Mucosa of rectum (tissue), 2 donors: ENCODE measurements at regions not wholly inside any gene's neighbourhood (a gene's known extent, or its start where the extent isn't known, plus 50 kb on each side); places are given as distances from the start of the nearest gene placed in this dataset.

Experiments used
- H3K27ac ChIP-seq, 2 donors: one replicate each; pipeline ENCODE4 v1.7.0; 2013; ENCODE audit warnings: inconsistent platforms in 2 of 2, low read depth in 2 of 2, low read length in 2 of 2
- H3K27me3 ChIP-seq, 2 donors: one replicate each; pipeline ENCODE4 v1.7.0; 2013; ENCODE audit warnings: low read length in 2 of 2; ENCODE audit not compliant: control insufficient read depth in 2 of 2, insufficient read depth in 2 of 2
- H3K36me3 ChIP-seq, 2 donors: one replicate each; pipeline ENCODE4 v1.7.0; 2013; ENCODE audit warnings: low read length in 2 of 2; ENCODE audit not compliant: control insufficient read depth in 2 of 2, insufficient read depth in 2 of 2
- H3K4me1 ChIP-seq, 2 donors: one replicate each; pipeline ENCODE4 v1.7.0; 2013; ENCODE audit warnings: low read length in 2 of 2, mild to moderate bottlenecking in 1 of 2; ENCODE audit not compliant: control insufficient read depth in 2 of 2, insufficient read depth in 2 of 2
- H3K4me3 ChIP-seq, 2 donors: one replicate each; pipeline ENCODE4 v1.7.0; 2013; ENCODE audit warnings: low read length in 2 of 2
- H3K9ac ChIP-seq, 2 donors: one replicate each; pipeline ENCODE4 v1.7.0; 2013; ENCODE audit warnings: low read length in 2 of 2, low read depth in 1 of 2, mild to moderate bottlenecking in 1 of 2
- H3K9me3 ChIP-seq, 2 donors: one replicate each; pipeline ENCODE4 v1.7.0; 2013; ENCODE audit warnings: low read length in 2 of 2; ENCODE audit not compliant: control insufficient read depth in 2 of 2
- donor health status: healthy.
- donor health status: Normal muscosa, but diverticular disease.

DNA sequence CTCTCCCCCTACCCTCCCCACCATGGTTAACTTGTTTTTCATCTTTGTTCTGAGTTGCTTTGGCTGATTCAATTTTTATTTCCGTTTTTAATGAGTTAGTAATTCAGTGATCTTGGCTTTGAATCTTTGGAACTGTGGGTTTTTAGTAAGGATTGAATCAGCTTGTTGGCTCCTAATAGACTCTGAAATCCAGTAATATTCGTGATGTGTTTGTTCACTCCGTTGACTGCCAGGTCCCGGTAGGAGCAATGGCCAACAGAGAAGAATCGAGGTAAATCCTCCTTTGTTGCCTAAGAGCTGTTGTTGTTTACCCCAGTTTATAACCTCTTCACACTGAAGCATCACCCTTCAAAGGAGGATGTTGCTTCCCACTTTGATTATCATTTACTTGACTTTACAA lies 92.7 kb downstream of the PCSK1 start:
- no peak overlapping the region for H3K4me3 ChIP-seq
- H3K4me1 ChIP-seq, result peaks cover 0 to 12% of the 10 kb centered on the region in 2 donors
- H3K9ac ChIP-seq, result no peak overlapping the region
- no peaks in the 10 kb centered on the region for H3K36me3 ChIP-seq
- H3K27me3 ChIP-seq, result no peaks in the 10 kb centered on the region
- no peak overlapping the region for H3K27ac ChIP-seq
- no peaks in the 10 kb centered on the region for H3K9me3 ChIP-seq

DNA sequence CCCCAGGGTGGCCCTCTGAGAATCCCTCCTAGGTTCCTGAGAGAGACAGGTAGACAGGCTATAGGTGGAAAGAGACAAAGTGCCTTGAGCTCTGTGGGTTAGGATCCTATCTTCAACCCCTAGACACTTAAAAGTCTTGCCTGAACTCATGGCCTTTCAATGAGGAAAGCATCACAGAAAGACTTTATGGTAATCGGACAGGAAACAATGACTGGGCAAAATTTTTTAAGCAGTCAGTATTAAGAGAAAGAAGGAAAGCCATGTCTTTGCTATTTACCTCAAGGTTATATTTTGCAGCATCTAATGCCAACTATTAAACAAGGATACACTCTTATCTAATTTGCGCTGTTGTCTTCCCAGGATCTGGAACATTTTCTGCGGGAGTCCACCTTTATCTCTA lies 93.2 kb downstream of the PCSK1 start:
- peaks cover 0 to 12% of the 10 kb centered on the region in 2 donors for H3K4me1 ChIP-seq
- H3K36me3 ChIP-seq, result no peaks in the 10 kb centered on the region
- no peaks in the 10 kb centered on the region for H3K9me3 ChIP-seq
- H3K27me3 ChIP-seq, result no peaks in the 10 kb centered on the region
- H3K9ac ChIP-seq, result no peak overlapping the region
- H3K27ac ChIP-seq, result no peak overlapping the region
- H3K4me3 ChIP-seq, result no peak overlapping the region

DNA sequence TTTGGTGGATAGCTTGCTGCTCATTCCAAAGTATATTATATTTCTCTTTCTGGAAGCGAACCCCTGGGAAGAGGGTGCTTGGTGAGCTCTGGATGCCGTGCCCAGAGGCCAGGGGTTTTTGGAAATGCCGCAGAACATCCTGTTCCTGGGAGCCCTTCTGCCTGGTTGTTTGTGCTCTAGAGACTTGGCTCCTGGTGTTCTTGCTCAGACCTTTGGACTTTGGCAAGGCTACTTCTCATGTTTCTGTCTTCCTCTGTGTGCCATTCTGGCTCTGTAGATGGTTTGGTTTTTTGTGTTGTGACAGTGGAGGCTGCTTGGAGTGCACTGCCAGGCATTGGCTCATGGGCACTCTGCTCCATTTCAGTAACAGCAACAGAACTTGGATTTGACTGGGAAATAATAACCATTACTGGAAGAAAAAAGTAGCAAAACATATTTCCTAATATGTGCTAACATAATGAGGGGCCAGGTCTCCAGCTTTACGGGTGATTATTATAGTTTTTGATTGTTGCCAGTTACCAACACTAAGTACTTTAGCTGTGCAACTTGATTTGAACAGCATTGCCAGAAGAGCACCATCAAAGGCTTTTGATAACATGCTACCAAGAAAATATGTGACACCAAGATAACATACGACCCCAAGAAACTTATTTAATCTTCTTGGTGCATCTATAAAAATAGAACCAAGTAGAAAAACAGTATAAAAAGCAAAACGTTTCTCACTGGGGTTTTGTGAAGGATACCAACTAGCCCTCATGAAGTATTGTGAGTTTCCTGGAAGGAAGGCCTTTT lies 94.2 kb downstream of the PCSK1 start:
- peaks cover 0 to 12% of the 10 kb centered on the region in 2 donors for H3K4me1 ChIP-seq
- no peak overlapping the region for H3K9ac ChIP-seq
- no peak overlapping the region for H3K4me3 ChIP-seq
- H3K27ac ChIP-seq, result peak overlapping the region in 1 of 2 donors; percentile 17
- H3K36me3 ChIP-seq, result no peaks in the 10 kb centered on the region
- H3K9me3 ChIP-seq, result no peaks in the 10 kb centered on the region
- no peaks in the 10 kb centered on the region for H3K27me3 ChIP-seq

DNA sequence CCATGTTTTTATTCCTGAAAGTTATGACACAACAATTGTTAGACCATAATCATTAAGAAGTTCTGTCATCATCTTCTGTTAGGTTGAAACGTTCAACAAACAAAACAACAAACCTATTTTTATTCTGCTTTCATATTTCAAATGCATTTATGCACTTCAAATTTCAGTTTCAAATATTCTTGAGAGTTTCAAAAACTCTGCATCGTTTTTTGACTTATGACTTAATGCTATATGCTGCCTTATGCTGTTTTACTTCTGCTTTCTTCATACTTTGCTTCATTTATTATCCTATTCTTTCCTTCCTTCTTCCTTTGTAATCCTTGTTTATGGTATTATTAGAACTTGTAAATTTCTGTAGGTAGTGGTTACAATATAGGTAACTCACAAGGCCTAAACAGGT lies 95.0 kb downstream of the PCSK1 start:
- peak overlapping the region in 1 of 2 donors; percentile 7 for H3K27ac ChIP-seq
- no peak overlapping the region for H3K9ac ChIP-seq
- no peak overlapping the region for H3K4me3 ChIP-seq
- H3K9me3 ChIP-seq, result no peaks in the 10 kb centered on the region
- H3K36me3 ChIP-seq, result no peaks in the 10 kb centered on the region
- H3K4me1 ChIP-seq, result peaks cover 0 to 12% of the 10 kb centered on the region in 2 donors
- H3K27me3 ChIP-seq, result no peaks in the 10 kb centered on the region

DNA sequence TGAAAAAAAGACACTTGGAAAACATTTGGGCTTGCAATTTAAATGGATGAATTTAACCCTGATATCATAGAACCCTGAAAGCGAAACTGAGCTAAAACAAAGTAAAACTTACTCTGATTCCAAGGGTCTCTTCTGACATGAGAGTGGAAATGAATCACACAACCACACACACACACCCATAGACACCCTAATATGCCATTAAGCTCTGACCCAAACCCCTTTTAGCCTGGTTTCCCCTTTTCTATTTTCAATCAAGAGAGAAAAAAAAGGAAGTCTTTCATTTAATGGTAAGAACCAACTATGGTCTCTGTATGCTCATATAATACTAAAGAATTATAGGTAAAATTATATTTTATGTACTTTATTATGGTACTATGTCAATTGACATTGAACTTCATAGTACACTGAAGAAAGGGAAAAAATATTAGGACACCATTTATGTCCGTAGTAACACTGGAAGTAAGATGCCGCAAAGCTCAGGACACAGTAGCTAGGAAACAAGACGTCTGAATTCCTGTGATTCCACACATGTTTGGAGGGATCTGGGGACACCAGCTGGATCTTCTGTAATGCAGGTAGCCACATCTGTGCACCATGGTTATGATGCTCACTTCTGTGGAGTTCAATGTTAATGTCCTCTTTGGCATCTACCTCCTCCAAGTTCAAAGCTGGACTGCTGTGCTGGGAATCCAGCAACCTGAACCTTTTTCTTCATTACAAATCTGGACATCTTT lies 95.8 kb downstream of the PCSK1 start:
- Histone ChIP-seq H3K9ac (no peak overlapping the region), H3K9me3 (no peaks in the 10 kb centered on the region), H3K4me3 (no peak overlapping the region), H3K36me3 (no peaks in the 10 kb centered on the region), H3K27ac (no peak overlapping the region), H3K27me3 (no peaks in the 10 kb centered on the region), H3K4me1 (peaks cover 0 to 17% of the 10 kb centered on the region in 2 donors)

DNA sequence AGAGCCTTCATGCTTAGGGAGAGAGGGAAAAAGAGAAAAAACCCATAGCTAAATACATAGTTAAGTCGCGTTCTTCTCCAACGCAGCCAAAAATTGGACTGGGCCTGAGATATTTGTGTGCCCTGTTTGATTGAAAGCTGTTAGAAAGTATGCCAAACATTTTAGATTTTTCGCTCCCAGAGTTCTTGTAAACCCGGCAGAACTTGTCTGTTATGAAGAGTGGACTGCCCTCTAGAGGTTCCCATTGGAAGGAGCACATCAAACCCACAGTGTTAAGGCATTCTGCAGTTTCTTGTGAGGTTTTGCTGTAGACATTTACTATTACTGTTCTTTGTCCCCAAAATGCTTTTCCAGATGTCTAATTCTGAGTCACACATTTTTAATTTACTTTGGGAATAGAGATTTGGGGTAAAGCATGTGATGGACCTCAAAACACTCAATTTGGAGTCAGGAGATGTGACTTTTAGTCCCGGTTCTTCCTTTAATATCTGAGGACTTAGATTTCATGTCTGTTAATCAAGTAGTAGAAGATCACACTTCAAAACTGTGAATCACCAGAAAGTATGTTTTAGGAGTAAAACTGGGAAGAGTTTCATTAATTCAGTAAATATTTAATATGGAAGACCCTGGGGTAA lies 96.6 kb downstream of the PCSK1 start:
- H3K4me1 ChIP-seq, result peaks cover 3 to 24% of the 10 kb centered on the region in 2 donors
- no peak overlapping the region for H3K27ac ChIP-seq
- H3K9ac ChIP-seq, result peak overlapping the region in 1 of 2 donors; percentile 47
- no peaks in the 10 kb centered on the region for H3K36me3 ChIP-seq
- peak overlapping the region; percentile 11 to 17 for H3K4me3 ChIP-seq
- H3K27me3 ChIP-seq, result no peaks in the 10 kb centered on the region
- H3K9me3 ChIP-seq, result no peaks in the 10 kb centered on the region

DNA sequence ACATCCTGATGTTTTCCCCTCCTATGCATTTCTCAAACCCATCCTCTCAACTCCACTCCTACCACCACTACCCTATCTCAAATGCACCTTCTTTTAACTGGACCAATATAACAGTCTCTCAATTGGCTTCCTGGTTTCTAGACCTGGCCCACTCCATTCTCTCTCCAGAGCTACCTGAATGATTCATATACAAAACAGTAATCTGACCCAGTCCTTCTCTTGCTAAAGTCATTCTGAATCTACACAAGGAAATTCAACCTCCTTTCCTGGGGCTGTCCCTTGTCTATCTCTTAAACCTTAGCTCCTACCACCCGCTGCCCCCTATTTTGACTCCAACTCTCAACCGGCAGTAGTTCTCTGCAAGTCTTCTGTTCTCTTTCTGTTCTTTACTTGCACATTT lies 97.2 kb downstream of the PCSK1 start:
- H3K4me1 ChIP-seq, result peaks cover 8 to 29% of the 10 kb centered on the region in 2 donors
- H3K4me3 ChIP-seq, result peak overlapping the region in 1 of 2 donors; percentile 11
- peak overlapping the region in 1 of 2 donors; percentile 47 for H3K9ac ChIP-seq
- no peaks in the 10 kb centered on the region for H3K27me3 ChIP-seq
- H3K27ac ChIP-seq, result no peak overlapping the region
- no peaks in the 10 kb centered on the region for H3K36me3 ChIP-seq
- no peaks in the 10 kb centered on the region for H3K9me3 ChIP-seq

DNA sequence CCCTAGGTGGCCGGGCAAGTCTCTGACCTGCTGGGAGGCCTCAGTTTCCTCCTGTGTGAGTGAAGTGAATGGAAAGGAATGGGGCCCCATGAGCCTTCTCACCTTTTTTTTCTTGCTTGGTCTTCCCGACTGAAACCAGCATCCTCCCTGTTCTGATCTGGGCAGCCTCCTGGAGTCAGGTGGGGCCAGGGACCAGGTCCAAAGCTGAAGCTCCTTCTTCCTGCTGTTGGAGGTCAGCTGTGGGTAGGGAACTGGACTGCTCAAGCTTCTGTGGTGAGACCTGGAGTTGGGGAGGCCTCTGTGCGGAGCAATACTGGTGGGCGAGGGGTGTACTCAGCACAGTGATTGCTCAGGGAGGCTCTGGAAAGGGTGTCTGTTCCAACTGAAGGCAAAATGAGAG lies 99.7 kb downstream of the PCSK1 start:
- no peaks in the 10 kb centered on the region for H3K9me3 ChIP-seq
- no peak overlapping the region for H3K27ac ChIP-seq
- H3K27me3 ChIP-seq, result no peaks in the 10 kb centered on the region
- H3K36me3 ChIP-seq, result no peaks in the 10 kb centered on the region
- H3K4me1 ChIP-seq, result peaks cover 8 to 23% of the 10 kb centered on the region in 2 donors
- no peak overlapping the region for H3K4me3 ChIP-seq
- no peak overlapping the region for H3K9ac ChIP-seq

DNA sequence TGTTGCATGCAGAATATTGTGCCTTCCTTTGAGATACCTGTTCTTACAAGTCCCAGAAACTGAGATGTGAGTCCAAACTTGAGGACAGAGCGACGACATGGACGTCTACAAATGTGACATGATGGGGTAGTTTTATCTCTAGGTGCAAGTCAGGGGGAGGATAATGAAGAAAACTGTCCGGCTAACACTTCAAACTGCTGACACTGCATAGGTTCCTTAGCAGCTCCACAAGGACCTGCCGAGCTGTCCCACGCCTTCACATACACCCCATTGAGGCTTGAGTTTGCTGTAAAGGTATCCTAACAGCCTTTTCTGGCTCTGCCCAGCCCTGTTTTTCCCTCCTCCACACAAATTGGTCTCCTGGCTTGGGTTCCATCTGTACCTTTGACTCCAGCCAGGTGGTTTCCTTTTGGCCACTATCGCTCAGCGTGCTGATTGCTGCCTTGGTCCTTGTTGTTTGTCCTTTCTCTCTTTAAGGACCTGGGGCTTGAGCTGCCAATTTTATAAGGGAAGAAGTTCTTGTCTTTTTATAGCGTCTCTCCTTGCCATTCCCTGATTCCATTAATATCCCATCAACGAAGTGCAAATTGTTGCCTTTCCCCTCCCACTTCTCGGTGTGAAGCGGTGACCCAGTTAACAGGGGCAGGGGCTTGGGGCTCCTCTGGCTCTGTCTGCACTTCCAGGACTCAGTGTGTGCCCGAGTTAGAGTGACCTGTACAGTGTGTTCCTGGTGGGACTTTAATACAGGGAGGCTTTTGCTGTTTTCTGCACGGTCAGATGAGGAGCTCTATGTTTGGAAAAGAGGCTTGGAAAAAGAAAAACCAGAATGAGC lies 100.3 kb downstream of the PCSK1 start:
- H3K9me3 ChIP-seq, result no peaks in the 10 kb centered on the region
- H3K4me1 ChIP-seq, result peaks cover 8 to 21% of the 10 kb centered on the region in 2 donors
- no peaks in the 10 kb centered on the region for H3K36me3 ChIP-seq
- H3K4me3 ChIP-seq, result no peak overlapping the region
- H3K9ac ChIP-seq, result no peak overlapping the region
- no peak overlapping the region for H3K27ac ChIP-seq
- H3K27me3 ChIP-seq, result no peaks in the 10 kb centered on the region
